ENCODE measurements at regions not wholly inside any gene's neighbourhood (a gene's known extent, or its start where the extent isn't known, plus 50 kb on each side); places are given as distances from the start of the nearest gene placed in this dataset.

GRCh38 chr20:10731190-10731965, 57.6 kb upstream of the JAG1 start:
- no peak for TF ChIP-seq POLR2A (IDR thresholded peaks at IDR 0.05; ENCODE audit: low read length)
- TF ChIP-seq GATA1 (IDR thresholded peaks at IDR 0.05; ENCODE audit: low read depth, low read length), result no peak
